DOHH2 (cell line): ENCODE measurements at regions not wholly inside any gene's neighbourhood (a gene's known extent, or its start where the extent isn't known, plus 50 kb on each side); places are given as distances from the start of the nearest gene placed in this dataset.

ENCODE experiments used
- EZH2phosphoT487 ChIP-seq: fragments of 200-600 bp; sonication (generic); IDR thresholded peaks from 2 replicates; pipeline ENCODE4 v1.6.1; 2017; ENCODE audit warnings: borderline replicate concordance, mild to moderate bottlenecking, antibody characterized with exemption, low read length, moderate library complexity, mixed read lengths
- TF ChIP-seq, protein P1 (sequence below): fragments of 200-600 bp; sonication (generic); IDR thresholded peaks from one replicate; pipeline ENCODE4 v1.5.1; 2014; ENCODE audit warnings: antibody characterized with exemption, mild to moderate bottlenecking, low read depth, low read length; ENCODE audit not compliant: poor library complexity, severe bottlenecking

- TF ChIP-seq, protein P1, sequence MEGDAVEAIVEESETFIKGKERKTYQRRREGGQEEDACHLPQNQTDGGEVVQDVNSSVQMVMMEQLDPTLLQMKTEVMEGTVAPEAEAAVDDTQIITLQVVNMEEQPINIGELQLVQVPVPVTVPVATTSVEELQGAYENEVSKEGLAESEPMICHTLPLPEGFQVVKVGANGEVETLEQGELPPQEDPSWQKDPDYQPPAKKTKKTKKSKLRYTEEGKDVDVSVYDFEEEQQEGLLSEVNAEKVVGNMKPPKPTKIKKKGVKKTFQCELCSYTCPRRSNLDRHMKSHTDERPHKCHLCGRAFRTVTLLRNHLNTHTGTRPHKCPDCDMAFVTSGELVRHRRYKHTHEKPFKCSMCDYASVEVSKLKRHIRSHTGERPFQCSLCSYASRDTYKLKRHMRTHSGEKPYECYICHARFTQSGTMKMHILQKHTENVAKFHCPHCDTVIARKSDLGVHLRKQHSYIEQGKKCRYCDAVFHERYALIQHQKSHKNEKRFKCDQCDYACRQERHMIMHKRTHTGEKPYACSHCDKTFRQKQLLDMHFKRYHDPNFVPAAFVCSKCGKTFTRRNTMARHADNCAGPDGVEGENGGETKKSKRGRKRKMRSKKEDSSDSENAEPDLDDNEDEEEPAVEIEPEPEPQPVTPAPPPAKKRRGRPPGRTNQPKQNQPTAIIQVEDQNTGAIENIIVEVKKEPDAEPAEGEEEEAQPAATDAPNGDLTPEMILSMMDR, result no peak
- TF ChIP-seq EZH2phosphoT487, result no peak
Observed at GRCh38 chr14:103198131-103199105, 75.2 kb downstream of the TNFAIP2 start.
